GM12878 (cell line): ENCODE measurements at regions not wholly inside any gene's neighbourhood (a gene's known extent, or its start where the extent isn't known, plus 50 kb on each side); places are given as distances from the start of the nearest gene placed in this dataset.

Source experiments
- ATAC-seq: fragments of 200-7000 bp; cut with Tn5 transposase; 3 replicates; pipeline ENCODE4 v1.9.1; 2020; ENCODE audit warnings: mild to moderate bottlenecking, moderate library complexity
- BruUV-seq: library from RNA; stranded (reverse); fragments of 400-500 nt; replicated peaks from 2 replicates; lab custom pipeline; 2021; lab: Mats Ljungman, UMichigan
- CTCF ChIA-PET: fragments of 300-600 bp; sonication (Branson Sonifier 250); formaldehyde crosslinking; extraction: SDS; loops from one replicate; lab custom pipeline; 2021; ENCODE audit warnings: inconsistent platforms; lab: Yijun Ruan, JAX
- POLR2A ChIA-PET: fragments of 350-600 bp; formaldehyde crosslinking; extraction: SDS; loops from one replicate; lab custom pipeline; 2021; ENCODE audit warnings: inconsistent platforms; lab: Charles Lee
- RAD21 ChIA-PET: fragments of 300-600 bp; sonication (Branson Sonifier 250); formaldehyde crosslinking; loops from one replicate; lab custom pipeline; 2023; ENCODE audit warnings: antibody characterized with exemption; ENCODE audit not compliant: unreplicated experiment; lab: Charles Lee
- SMC1A ChIA-PET: fragments of 300-600 bp; sonication (Branson Sonifier 250); formaldehyde crosslinking; loops from one replicate; lab custom pipeline; 2023; ENCODE audit not compliant: unreplicated experiment, uncharacterized antibody; lab: Charles Lee
- DNase-seq: peaks from one replicate; pipeline ENCODE4 v3.0.0-alpha.2; 2011; ENCODE audit warnings: low read depth, low spot score
- FAIRE-seq: peaks from 3 replicates; lab custom pipeline; 2011; peaks lifted over from hg19 to GRCh38; lab: Jason Lieb, UNC
- H2AFZ ChIP-seq: 2 replicates; pipeline ENCODE4 v1.6.0; 2011; ENCODE audit warnings: low read depth, low read length, control low read depth; ENCODE audit not compliant: control insufficient read depth
- H3K27ac ChIP-seq: 2 replicates; pipeline ENCODE4 v1.5.1; 2011; ENCODE audit warnings: control low read depth; ENCODE audit not compliant: control insufficient read depth, insufficient read depth
- H3K27me3 ChIP-seq, 2 experiments: replicated peaks in 1 of 2; 2 replicates each; pipeline versions ENCODE4 v1.6.0 to v1.6.1; 2011; ENCODE audit warnings: low read length in 1 of 2; ENCODE audit not compliant: control insufficient read depth in 2 of 2, insufficient read depth in 2 of 2
- H3K36me3 ChIP-seq, 2 experiments: 2 replicates each; pipeline ENCODE4 v1.5.1; 2011; ENCODE audit warnings: low read length in 1 of 2; ENCODE audit not compliant: control insufficient read depth in 2 of 2, insufficient read depth in 2 of 2
- H3K4me1 ChIP-seq: 2 replicates; pipeline ENCODE4 v1.6.1; 2011; ENCODE audit warnings: mild to moderate bottlenecking, low read length, moderate library complexity, mixed read lengths; ENCODE audit not compliant: control insufficient read depth, insufficient read depth
- H3K4me2 ChIP-seq: 2 replicates; pipeline ENCODE4 v1.6.0; 2011; ENCODE audit warnings: control low read depth; ENCODE audit not compliant: control insufficient read depth, insufficient read depth
- H3K4me3 ChIP-seq: fragments of 200-600 bp; sonication (generic); 2 replicates; pipeline ENCODE4 v1.5.1; 2016
- H3K79me2 ChIP-seq: 2 replicates; pipeline ENCODE4 v1.6.0; 2011; ENCODE audit warnings: low read length; ENCODE audit not compliant: control insufficient read depth, insufficient read depth
- H3K9ac ChIP-seq: 2 replicates; pipeline ENCODE4 v1.8.0; 2011; ENCODE audit warnings: low read length, control low read depth, mixed read lengths; ENCODE audit not compliant: control insufficient read depth, insufficient read depth
- H3K9me3 ChIP-seq: replicated peaks from 3 replicates; pipeline ENCODE4 v1.5.1; 2011; ENCODE audit warnings: mild to moderate bottlenecking, low read length; ENCODE audit not compliant: control insufficient read depth, insufficient read depth
- H4K20me1 ChIP-seq: 2 replicates; pipeline ENCODE4 v1.6.0; 2011; ENCODE audit not compliant: control insufficient read depth, insufficient read depth
- ASH2L ChIP-seq: fragments of 300-600, 200-600 bp; sonication (generic); IDR thresholded peaks from 2 replicates; pipeline ENCODE4 v1.6.1; 2017; ENCODE audit warnings: low read depth, mild to moderate bottlenecking, borderline replicate concordance
- CBFB ChIP-seq: IDR thresholded peaks from 2 replicates; pipeline ENCODE4 v1.6.1; 2016; ENCODE audit warnings: antibody characterized with exemption, low read depth
- CBX5 ChIP-seq: sonication (generic); IDR thresholded peaks from 2 replicates; pipeline ENCODE4 v1.6.1; 2016; ENCODE audit warnings: low read depth, moderate library complexity, mild to moderate bottlenecking, inconsistent platforms
- GATAD2B ChIP-seq: fragments of 450-650 bp; conservative IDR thresholded peaks from 2 replicates; pipeline ENCODE4 v1.6.1; 2017; ENCODE audit warnings: low read depth, mild to moderate bottlenecking, moderate library complexity
- KAT2A ChIP-seq: conservative IDR thresholded peaks from 2 replicates; pipeline ENCODE4 v1.6.1; 2011; ENCODE audit warnings: low read depth, low read length; ENCODE audit not compliant: control insufficient read depth
- LARP7 ChIP-seq: fragments of 450-650 bp; IDR thresholded peaks from 2 replicates; pipeline ENCODE4 v1.6.1; 2017; ENCODE audit warnings: mild to moderate bottlenecking
- MEF2A ChIP-seq: IDR thresholded peaks from 2 replicates; pipeline ENCODE4 v1.6.1; 2011; ENCODE audit warnings: low read depth, mild to moderate bottlenecking, low read length, moderate library complexity; ENCODE audit not compliant: insufficient read depth
- MTA2 ChIP-seq: fragments of 450-650 bp; IDR thresholded peaks from 2 replicates; pipeline ENCODE4 v1.6.1; 2016; ENCODE audit warnings: low read depth, mild to moderate bottlenecking, moderate library complexity
- NKRF ChIP-seq: fragments of 450-650 bp; conservative IDR thresholded peaks from 2 replicates; pipeline ENCODE4 v1.6.1; 2017; ENCODE audit warnings: mild to moderate bottlenecking, moderate library complexity
- NR2C2 ChIP-seq: IDR thresholded peaks from 2 replicates; pipeline ENCODE4 v1.6.1; 2011; ENCODE audit warnings: borderline replicate concordance, low read depth; ENCODE audit not compliant: control insufficient read depth, insufficient read length
- RCOR1 ChIP-seq: conservative IDR thresholded peaks from 2 replicates; pipeline ENCODE4 v1.6.1; 2012; ENCODE audit warnings: low read depth, low read length, improper control_type of control experiment
- SPI1 ChIP-seq: IDR thresholded peaks from 2 replicates; pipeline ENCODE4 v1.6.1; 2011; ENCODE audit warnings: low read depth, mild to moderate bottlenecking, low read length, moderate library complexity, borderline replicate concordance; ENCODE audit not compliant: insufficient read depth
- USF1 ChIP-seq: IDR thresholded peaks from 2 replicates; pipeline ENCODE4 v1.6.1; 2011; ENCODE audit warnings: borderline replicate concordance, low read depth, mild to moderate bottlenecking, moderate library complexity, mixed read lengths, low read length; ENCODE audit not compliant: insufficient read depth; ENCODE audit errors: extremely low read length
- USF2 ChIP-seq: IDR thresholded peaks from 2 replicates; pipeline ENCODE4 v1.6.1; 2011; ENCODE audit warnings: low read depth, low read length, improper control_type of control experiment, borderline replicate concordance
- YY1 ChIP-seq: IDR thresholded peaks from 2 replicates; pipeline ENCODE4 v1.6.1; 2011; ENCODE audit warnings: low read depth, mild to moderate bottlenecking, low read length
- ZBTB4 ChIP-seq: fragments of 450-650 bp; formaldehyde crosslinking; IDR thresholded peaks from 2 replicates; pipeline ENCODE4 v1.4.0; 2022; ENCODE audit warnings: mild to moderate bottlenecking, moderate library complexity
- ZNF622 ChIP-seq: fragments of 450-650 bp; IDR thresholded peaks from 2 replicates; pipeline ENCODE4 v1.6.1; 2017; ENCODE audit warnings: mild to moderate bottlenecking, inconsistent platforms
- WGBS: methylation state at CpG from one replicate; pipeline ENCODE4 v1.1.6; 2016; ENCODE audit warnings: low lambda C conversion rate; ENCODE audit not compliant: insufficient replicate concordance, insufficient coverage; ENCODE audit errors: missing lambda C conversion rate; 5-methylcytosine and 5-hydroxymethylcytosine counted together
- in situ Hi-C: fragments of 300-500 bp; cut with MboI; formaldehyde crosslinking; loops from 9 replicates; pipeline ENCODE4 v1.14.3; 2018; ENCODE audit warnings: mixed read lengths
- intact Hi-C: fragments of 100-400 bp; cut with micrococcal nuclease; formaldehyde crosslinking; loops from one replicate; pipeline ENCODE4 v1.14.2; 2022; ENCODE audit not compliant: unreplicated experiment

DNA sequence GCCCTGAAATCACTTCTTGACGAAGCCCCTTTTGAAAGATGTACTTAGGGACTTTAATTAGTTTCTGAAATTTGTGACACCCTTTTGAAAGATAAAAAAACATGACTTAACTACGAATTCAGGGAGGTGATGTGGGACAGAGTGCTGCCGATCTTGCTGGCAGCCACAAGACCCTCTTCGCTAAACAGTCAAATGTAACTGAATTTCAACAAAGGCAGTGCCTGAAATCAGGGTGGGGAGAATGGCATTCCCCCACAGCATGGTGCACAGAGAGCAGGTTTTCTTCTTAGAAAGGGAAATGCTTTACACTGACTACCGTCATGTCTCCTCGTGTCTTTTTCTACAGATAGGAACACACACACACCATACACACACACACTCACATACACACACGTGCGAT, 640.2 kb upstream of the POU3F3 start:
- Histone ChIP-seq H3K36me3 (no peaks in the 10 kb centered on the region), H3K4me3 (no peak overlapping the region), H3K4me1 (no peaks in the 10 kb centered on the region), H4K20me1 (no peaks in the 10 kb centered on the region), H2AFZ (no peak overlapping the region), H3K9ac (no peak overlapping the region), H3K79me2 (no peaks in the 10 kb centered on the region), H3K27ac (no peak overlapping the region), H3K9me3 (no peaks in the 10 kb centered on the region), H3K27me3 (no peaks in the 10 kb centered on the region), H3K4me2 (no peak overlapping the region)
- BruUV-seq = no TSS peak
- WGBS = 56% methylated on average over 8 of the region's 8 CpGs
- ChIA-PET CTCF (no interaction called here), RAD21 (no interaction called here), SMC1A (no interaction called here), POLR2A (no interaction called here)
- DNase-seq (no peak), FAIRE-seq (no peak), ATAC-seq (no peak)
- in situ Hi-C loops = no loop called here
- intact Hi-C loops = no loop called here
- TF ChIP-seq MEF2A (no peak), CBX5 (no peak), CBFB (no peak), ZNF622 (no peak), KAT2A (no peak), GATAD2B (no peak), NR2C2 (no peak), USF2 (no peak), MTA2 (no peak), RCOR1 (no peak), USF1 (no peak), LARP7 (no peak), NKRF (no peak), ZBTB4 (CRISPR knock-in tag) (no peak), SPI1 (no peak), YY1 (no peak), ASH2L (no peak)
